ENCODE measurements at regions not wholly inside any gene's neighbourhood (a gene's known extent, or its start where the extent isn't known, plus 50 kb on each side); places are given as distances from the start of the nearest gene placed in this dataset.

DNA sequence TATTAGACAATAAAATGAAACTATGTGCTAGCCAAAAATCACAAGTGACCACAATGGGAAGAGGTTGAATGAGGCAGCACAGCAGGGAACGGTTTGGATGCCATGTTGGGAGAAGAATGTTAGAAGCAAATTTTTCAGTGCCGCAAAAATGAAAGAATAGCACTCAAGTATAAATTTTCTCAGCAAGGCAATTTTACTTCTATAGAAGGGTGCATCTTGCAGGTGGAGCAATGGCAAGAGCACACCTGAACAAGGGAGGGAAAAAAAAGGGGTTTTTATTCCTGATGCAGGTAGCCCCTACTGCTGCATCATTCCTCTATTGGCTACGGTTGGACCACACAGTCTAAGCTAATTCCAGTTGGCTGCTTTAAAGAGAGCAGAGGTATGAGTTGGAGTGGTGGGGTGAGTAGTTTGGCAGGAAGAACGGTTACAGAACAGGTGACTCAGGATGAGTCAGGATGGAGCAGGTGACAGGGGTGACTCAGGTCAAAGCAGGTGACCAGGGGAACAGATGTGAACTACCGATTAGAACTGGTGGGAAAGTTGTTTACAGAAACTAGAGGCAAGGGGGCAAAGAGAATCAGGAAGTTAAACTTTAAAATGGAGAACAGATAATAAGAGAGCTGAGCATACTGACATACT, 301.1 kb upstream of the NRIP1 start:
- DNase-seq (ENCODE audit: low spot score) (peak; percentile 37), ATAC-seq (no peak)
- H3K4me1 ChIP-seq (ENCODE audit: insufficient read depth), result peaks cover 8% of the 10 kb centered on the region; the same call in 1 of the 2 replicates
- H2AFZ ChIP-seq, result no peak overlapping the region
- Mint-ChIP-seq H3K36me3 (ENCODE audit: low read depth) (peaks cover 26% of the 10 kb centered on the region), H3K27me3 (ENCODE audit: insufficient read depth, low read depth, poor library complexity) (peaks cover 2% of the 10 kb centered on the region), H3K4me1 (peaks cover 17% of the 10 kb centered on the region; the same call in 2 of the 3 replicates), H3K9me3 (peaks cover 24% of the 10 kb centered on the region), H3K27ac (peak overlapping the region; percentile 87), H3K4me3 (no peak overlapping the region)
- H3K79me2 ChIP-seq (replicated peaks; ENCODE audit: insufficient read depth), result no peaks in the 10 kb centered on the region
- TF ChIP-seq ZNF331 (CRISPR knock-in tag; IDR thresholded peaks at IDR 0.05; ENCODE audit: low read depth), result no peak
- TF ChIP-seq, protein P1, sequence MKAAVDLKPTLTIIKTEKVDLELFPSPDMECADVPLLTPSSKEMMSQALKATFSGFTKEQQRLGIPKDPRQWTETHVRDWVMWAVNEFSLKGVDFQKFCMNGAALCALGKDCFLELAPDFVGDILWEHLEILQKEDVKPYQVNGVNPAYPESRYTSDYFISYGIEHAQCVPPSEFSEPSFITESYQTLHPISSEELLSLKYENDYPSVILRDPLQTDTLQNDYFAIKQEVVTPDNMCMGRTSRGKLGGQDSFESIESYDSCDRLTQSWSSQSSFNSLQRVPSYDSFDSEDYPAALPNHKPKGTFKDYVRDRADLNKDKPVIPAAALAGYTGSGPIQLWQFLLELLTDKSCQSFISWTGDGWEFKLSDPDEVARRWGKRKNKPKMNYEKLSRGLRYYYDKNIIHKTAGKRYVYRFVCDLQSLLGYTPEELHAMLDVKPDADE (IDR thresholded peaks at IDR 0.05), result no peak
- TF ChIP-seq STAT1 (IDR thresholded peaks at IDR 0.05; ENCODE audit: unreplicated experiment), result no peak
- TF ChIP-seq, protein P2, sequence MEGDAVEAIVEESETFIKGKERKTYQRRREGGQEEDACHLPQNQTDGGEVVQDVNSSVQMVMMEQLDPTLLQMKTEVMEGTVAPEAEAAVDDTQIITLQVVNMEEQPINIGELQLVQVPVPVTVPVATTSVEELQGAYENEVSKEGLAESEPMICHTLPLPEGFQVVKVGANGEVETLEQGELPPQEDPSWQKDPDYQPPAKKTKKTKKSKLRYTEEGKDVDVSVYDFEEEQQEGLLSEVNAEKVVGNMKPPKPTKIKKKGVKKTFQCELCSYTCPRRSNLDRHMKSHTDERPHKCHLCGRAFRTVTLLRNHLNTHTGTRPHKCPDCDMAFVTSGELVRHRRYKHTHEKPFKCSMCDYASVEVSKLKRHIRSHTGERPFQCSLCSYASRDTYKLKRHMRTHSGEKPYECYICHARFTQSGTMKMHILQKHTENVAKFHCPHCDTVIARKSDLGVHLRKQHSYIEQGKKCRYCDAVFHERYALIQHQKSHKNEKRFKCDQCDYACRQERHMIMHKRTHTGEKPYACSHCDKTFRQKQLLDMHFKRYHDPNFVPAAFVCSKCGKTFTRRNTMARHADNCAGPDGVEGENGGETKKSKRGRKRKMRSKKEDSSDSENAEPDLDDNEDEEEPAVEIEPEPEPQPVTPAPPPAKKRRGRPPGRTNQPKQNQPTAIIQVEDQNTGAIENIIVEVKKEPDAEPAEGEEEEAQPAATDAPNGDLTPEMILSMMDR (conservative IDR thresholded peaks at IDR 0.05; ENCODE audit: low read depth in 2 of 2), result no peak
- no peak for TF ChIP-seq ZNF462 (CRISPR knock-in tag; IDR thresholded peaks at IDR 0.05)
- no peak for TF ChIP-seq EZH2 (IDR thresholded peaks at IDR 0.05; ENCODE audit: low read depth, unreplicated experiment)
- no peak for TF ChIP-seq ZNF114 (CRISPR knock-in tag; IDR thresholded peaks at IDR 0.05)
- TF ChIP-seq POLR2AphosphoS5 (IDR thresholded peaks at IDR 0.05; ENCODE audit: low read depth), result no peak
- TF ChIP-seq JUNB (IDR thresholded peaks at IDR 0.05; ENCODE audit: unreplicated experiment), result no peak
- TF ChIP-seq EZH2phosphoT487 (IDR thresholded peaks at IDR 0.05; ENCODE audit: unreplicated experiment), result no peak
- no peak for TF ChIP-seq NANOG (IDR thresholded peaks at IDR 0.05; ENCODE audit: borderline replicate concordance)
- no peak for TF ChIP-seq CREB1 (CRISPR knock-in tag; IDR thresholded peaks at IDR 0.05; ENCODE audit: low read depth)
- TF ChIP-seq, protein P3, sequence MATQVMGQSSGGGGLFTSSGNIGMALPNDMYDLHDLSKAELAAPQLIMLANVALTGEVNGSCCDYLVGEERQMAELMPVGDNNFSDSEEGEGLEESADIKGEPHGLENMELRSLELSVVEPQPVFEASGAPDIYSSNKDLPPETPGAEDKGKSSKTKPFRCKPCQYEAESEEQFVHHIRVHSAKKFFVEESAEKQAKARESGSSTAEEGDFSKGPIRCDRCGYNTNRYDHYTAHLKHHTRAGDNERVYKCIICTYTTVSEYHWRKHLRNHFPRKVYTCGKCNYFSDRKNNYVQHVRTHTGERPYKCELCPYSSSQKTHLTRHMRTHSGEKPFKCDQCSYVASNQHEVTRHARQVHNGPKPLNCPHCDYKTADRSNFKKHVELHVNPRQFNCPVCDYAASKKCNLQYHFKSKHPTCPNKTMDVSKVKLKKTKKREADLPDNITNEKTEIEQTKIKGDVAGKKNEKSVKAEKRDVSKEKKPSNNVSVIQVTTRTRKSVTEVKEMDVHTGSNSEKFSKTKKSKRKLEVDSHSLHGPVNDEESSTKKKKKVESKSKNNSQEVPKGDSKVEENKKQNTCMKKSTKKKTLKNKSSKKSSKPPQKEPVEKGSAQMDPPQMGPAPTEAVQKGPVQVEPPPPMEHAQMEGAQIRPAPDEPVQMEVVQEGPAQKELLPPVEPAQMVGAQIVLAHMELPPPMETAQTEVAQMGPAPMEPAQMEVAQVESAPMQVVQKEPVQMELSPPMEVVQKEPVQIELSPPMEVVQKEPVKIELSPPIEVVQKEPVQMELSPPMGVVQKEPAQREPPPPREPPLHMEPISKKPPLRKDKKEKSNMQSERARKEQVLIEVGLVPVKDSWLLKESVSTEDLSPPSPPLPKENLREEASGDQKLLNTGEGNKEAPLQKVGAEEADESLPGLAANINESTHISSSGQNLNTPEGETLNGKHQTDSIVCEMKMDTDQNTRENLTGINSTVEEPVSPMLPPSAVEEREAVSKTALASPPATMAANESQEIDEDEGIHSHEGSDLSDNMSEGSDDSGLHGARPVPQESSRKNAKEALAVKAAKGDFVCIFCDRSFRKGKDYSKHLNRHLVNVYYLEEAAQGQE (IDR thresholded peaks at IDR 0.05; ENCODE audit: unreplicated experiment), result no peak
- no peak overlapping the region for H3K4me2 ChIP-seq
- no peaks in the 10 kb centered on the region for H3F3A ChIP-seq (replicated peaks; ENCODE audit: low read depth)
- no peak overlapping the region for H3K4me3 ChIP-seq
- H3K27me3 ChIP-seq (ENCODE audit: insufficient read depth), result no peaks in the 10 kb centered on the region
- peaks cover 3% of the 10 kb centered on the region; the same call in 1 of the 2 replicates for H3K9me2 ChIP-seq (ENCODE audit: insufficient read depth)
- H4K20me1 ChIP-seq (replicated peaks; ENCODE audit: insufficient read depth), result no peaks in the 10 kb centered on the region
- peaks cover 15% of the 10 kb centered on the region; the same call in 1 of the 2 replicates for H3K36me3 ChIP-seq (ENCODE audit: insufficient read depth)
- H3K27ac ChIP-seq (ENCODE audit: low read depth), result no peak overlapping the region

All from GM23338 (cell line).